NCI-H1930 (cell line): ENCODE measurements at regions not wholly inside any gene's neighbourhood (a gene's known extent, or its start where the extent isn't known, plus 50 kb on each side); places are given as distances from the start of the nearest gene placed in this dataset.

Experiments used
- DNase-seq, 2 experiments: peaks; one replicate each; lab custom pipeline; 2025; lab: John Stamatoyannopoulos, UW

GRCh38 chr9:86695910-86696424, 251.3 kb downstream of the GAS1 start:
- no peak for DNase-seq

DNA sequence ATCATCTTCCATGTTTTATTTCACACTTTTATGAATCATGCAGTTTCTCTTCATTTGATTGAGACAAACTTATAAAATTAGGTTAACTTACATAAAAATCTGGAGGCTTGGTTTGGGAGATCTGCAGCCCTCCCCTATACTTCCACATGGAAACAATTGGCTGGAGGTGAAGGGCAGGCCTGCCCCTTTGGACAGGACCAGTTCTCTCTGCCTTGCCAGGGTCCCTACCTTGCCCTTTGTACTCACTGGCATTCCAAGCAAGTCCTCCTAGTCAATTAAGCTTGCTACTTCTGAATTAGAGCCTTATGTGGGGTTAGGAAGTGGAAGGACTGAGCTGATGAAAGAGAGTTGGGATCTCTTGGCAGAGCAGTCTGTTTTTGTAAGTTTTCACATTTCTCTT, 257.3 kb downstream of the GAS1 start:
- DNase-seq: no peak

GRCh38 chr9:86687788-86688187, 259.5 kb downstream of the GAS1 start:
- DNase-seq: no peak

DNA sequence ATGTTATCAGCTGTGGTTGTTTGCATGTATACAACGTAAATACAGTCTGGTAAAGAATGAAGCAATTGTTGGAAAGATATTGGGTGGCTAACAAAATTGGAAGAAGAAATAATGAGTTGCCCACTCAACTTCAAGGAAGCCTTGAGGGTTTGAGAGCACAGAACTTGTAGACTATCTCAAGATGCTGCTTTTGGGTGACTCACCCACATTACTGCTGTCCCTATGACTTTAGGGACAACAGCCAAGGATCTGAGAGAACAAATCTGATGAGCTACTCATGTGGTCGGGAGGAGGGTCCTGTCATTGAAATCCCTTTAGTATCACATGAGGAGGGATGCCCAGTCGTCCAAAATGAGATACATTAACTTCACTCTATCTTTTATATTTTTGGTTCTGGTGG, 261.8 kb downstream of the GAS1 start:
- no peak for DNase-seq

GRCh38 chr9:86684148-86684547, 263.2 kb downstream of the GAS1 start:
- no peak for DNase-seq

- no peak for DNase-seq
These were observed 265.1 kb downstream of the GAS1 start for GRCh38 chr9:86682240-86682639.

GRCh38 chr9:86679909-86680308, 267.4 kb downstream of the GAS1 start:
- DNase-seq: no peak

DNA sequence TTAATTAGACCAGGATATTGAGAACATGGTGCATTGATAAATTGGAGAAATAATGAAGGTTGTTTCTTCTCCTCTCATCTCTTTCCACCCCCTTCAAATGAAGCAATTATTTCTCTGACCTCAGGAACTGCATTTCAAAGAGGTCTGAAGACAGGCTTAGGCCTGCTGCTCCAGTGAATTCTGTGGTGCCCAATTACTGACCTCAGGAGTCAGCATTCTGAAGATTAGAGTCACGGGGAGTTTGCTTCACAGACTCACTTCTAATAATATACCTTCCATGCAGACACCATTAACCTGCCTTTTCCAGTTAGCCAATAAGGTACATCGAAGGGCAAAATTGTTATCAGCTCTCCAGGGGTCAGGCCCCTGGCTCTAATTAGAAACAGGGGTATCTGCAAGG, 270.9 kb downstream of the GAS1 start:
- DNase-seq: no peak

DNA sequence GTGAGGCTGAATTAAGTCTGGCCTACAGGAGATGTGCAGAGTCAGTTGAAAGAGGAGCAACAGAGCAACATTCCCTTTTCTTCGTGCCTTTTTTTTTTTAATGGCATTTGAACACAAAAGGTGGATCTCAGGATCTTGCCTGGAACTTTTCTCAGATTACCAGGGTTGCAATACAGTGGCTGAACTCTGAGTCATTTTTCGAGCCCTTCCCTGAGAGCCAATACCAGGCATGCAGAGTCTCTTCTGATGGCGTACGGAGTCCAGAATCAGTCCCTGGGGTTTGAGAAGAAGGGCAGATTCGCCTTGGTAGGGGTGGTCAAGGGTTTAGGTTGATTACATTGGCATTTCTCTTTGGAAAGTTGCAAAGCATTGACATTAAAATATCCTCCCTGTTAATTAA, 271.5 kb downstream of the GAS1 start:
- no peak for DNase-seq

DNA sequence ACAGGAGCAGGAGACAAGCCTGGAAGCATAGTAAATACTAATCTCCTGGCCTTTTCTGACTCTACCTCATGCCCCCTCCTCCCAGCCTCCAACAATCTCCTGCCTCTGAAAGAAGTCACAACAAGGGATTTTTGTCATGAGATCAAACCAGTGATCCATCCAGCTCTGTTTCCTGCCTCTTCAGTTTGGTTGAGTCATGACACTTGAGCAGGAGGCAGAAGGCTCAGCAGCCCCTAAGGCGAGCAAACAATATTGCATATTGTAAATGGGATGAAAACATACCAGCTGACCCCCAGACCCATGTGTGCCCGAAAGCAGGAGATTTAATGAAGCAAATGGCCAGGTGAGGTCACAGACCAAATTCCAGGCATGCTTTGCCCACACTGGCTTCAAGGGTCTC, 272.8 kb downstream of the GAS1 start:
- DNase-seq: no peak

- no peak for DNase-seq
These were observed 274.3 kb downstream of the GAS1 start for GRCh38 chr9:86672966-86673365.

DNA sequence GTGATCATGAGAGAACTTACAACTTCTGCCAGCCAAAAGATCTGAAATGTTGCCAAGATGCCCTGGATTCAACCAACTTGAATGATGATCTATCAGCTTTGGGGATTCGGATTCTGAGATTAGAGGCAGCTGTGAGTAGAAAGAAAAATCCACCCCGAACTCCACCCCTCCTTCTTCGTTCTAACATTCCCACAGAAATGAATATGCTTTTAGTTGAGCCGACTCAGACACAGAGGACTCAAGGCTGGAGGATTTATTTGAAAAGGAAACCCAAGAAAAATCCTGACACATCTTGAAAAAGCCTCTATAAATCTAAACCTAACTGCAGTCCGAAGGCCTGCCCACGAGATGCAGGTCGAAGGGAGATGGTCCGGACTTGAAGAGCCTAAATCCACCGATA, 275.0 kb downstream of the GAS1 start:
- DNase-seq: no peak

GRCh38 chr9:86671018-86671417, 276.3 kb downstream of the GAS1 start:
- DNase-seq: no peak

- DNase-seq: no peak
These were observed 276.8 kb downstream of the GAS1 start for GRCh38 chr9:86670536-86670935.

DNA sequence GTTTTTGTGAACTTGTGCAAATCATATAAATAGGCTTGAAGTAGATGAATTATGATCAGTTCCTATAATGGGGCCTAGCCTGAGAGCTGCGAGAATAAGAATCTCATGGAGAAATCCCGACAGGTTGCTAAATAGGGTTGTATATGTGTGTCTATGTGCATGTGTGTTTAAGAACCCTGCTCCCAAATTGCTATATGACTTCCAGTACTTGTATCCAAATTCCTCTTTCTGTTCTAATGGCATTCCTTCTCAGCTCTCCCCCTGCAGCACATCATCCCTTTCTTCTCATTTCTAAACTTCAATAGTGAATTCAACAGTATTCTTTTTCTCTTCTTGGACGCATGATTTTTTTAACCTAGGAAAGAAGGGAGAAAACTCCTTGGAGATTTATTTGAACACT, 277.2 kb downstream of the GAS1 start:
- DNase-seq: no peak

DNA sequence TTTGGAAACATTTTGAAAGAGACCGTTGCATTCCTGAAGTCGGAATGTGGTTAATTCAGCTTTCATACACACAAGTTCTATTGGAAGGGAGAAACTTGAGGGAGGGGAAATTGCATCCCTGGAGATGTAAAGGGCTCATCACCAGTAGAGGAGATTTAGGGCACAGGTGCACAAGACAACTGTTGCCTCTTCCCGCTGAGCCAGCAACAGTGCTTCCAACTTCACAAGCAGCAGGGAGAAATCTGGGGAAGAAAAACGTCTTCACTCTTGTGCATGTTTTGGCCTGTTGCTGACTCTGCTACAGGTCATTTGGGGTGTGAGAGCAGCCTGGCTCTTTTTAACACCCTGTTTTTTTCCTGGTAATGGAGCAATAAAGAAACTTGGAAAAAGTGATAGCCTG, 277.9 kb downstream of the GAS1 start:
- DNase-seq: no peak

- no peak for DNase-seq
These were observed 278.8 kb downstream of the GAS1 start for GRCh38 chr9:86668488-86668887.

DNA sequence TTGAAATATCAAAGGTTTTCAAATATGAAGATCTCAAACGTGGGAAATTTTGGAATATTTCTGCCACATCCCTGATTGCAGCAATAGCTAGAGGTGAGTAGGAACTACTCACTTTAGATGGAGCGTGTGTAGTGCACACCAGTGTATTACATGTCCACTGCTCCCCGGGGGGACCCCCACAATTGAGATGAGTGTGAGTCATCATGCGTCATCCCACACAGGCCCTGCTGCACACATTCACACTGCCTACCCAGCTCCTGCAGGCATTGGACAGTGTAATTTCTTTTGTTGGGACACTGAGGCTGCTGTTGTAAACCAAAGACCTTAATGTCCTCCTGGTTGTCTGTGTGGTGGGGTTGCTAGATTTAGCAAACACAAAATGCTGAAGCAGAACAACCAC, 280.0 kb downstream of the GAS1 start:
- no peak for DNase-seq

DNA sequence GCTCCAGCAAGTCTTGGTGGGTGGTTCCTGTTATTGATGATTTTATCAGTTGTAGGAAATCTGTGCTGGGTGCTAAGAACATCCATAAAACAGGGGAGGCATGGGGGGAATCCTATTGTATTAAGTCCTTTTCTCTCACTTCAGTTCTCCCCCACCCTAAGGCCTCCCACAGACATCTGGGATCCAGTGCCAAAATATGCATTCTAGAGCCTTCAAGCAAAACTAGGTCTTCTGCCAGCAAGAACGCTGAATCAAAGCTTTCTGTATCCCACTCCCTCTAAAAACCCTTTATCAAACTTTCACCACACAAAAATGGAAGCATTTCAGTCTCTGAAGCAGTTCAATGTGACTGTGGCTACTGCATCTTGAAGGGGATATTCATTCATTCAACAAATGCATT, 281.9 kb downstream of the GAS1 start:
- DNase-seq: no peak

DNA sequence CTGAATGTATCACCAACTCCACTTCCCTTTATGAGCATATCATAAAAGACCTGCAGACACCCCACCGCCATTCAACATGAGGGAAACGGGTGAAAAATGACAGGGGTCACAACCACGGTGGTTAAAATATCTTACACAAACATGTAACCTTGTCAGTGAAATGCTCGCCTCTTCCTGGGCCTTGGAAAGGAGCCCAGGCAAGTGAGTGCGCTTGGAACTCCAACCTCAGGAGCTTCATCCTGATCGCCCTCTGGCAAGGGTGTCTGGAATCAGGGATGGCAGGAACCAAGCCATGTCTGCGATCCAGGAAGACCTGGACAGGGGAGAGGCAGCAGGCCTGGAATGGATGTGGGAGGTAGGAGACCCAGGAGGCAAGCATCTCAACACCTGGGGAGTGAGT, 282.7 kb downstream of the GAS1 start:
- no peak for DNase-seq

- no peak for DNase-seq
These were observed 283.4 kb downstream of the GAS1 start for GRCh38 chr9:86663905-86664304.

- DNase-seq: no peak
These were observed 284.3 kb downstream of the GAS1 start for GRCh38 chr9:86662890-86663468.

GRCh38 chr9:86660146-86660943, 287.0 kb downstream of the GAS1 start:
- no peak for DNase-seq
